GM23248 (cell line): ENCODE measurements at regions not wholly inside any gene's neighbourhood (a gene's known extent, or its start where the extent isn't known, plus 50 kb on each side); places are given as distances from the start of the nearest gene placed in this dataset.
"Not testable (repeated sequence)": the region's sequence is repeated elsewhere in the genome, so short reads cannot be mapped to it uniquely, and the experiment has no call there.

Source experiments
- DNase-seq: peaks from one replicate; pipeline ENCODE4 v3.0.0-alpha.2; 2015
- H2AFZ ChIP-seq: fragments of 200-600 bp; sonication (generic); 2 replicates; pipeline ENCODE4 v1.6.1; 2016; ENCODE audit warnings: antibody characterized with exemption
- H3F3A ChIP-seq: fragments of 200-600 bp; sonication (generic); 2 replicates; pipeline ENCODE4 v1.6.1; 2016; ENCODE audit warnings: mild to moderate bottlenecking, antibody characterized with exemption, mixed run types; ENCODE audit not compliant: insufficient read depth
- H3K27ac ChIP-seq: fragments of 200-600 bp; sonication (generic); 2 replicates; pipeline ENCODE4 v1.5.1; 2016; ENCODE audit warnings: mild to moderate bottlenecking
- H3K27me3 ChIP-seq: fragments of 200-600 bp; sonication (generic); replicated peaks from 2 replicates; pipeline ENCODE4 v1.6.1; 2016; ENCODE audit warnings: mild to moderate bottlenecking; ENCODE audit not compliant: insufficient read depth
- H3K36me3 ChIP-seq: fragments of 200-600 bp; sonication (generic); 2 replicates; pipeline ENCODE4 v1.6.1; 2016; ENCODE audit warnings: low read depth, mild to moderate bottlenecking
- H3K4me1 ChIP-seq: fragments of 200-600 bp; sonication (generic); 2 replicates; pipeline ENCODE4 v1.6.1; 2016; ENCODE audit warnings: mild to moderate bottlenecking; ENCODE audit not compliant: insufficient read depth
- H3K4me2 ChIP-seq: fragments of 200-600 bp; sonication (generic); one replicate; pipeline ENCODE4 v1.6.1; 2016; ENCODE audit warnings: mild to moderate bottlenecking; ENCODE audit not compliant: unreplicated experiment
- H3K4me3 ChIP-seq: fragments of 200-600 bp; sonication (generic); 2 replicates; pipeline ENCODE4 v1.5.1; 2016; ENCODE audit warnings: mild to moderate bottlenecking
- H3K79me2 ChIP-seq: fragments of 200-600 bp; sonication (generic); 2 replicates; pipeline ENCODE4 v1.6.1; 2016; ENCODE audit warnings: mild to moderate bottlenecking; ENCODE audit not compliant: insufficient read depth
- H3K9ac ChIP-seq: fragments of 200-600 bp; sonication (generic); 2 replicates; pipeline ENCODE4 v1.6.1; 2016; ENCODE audit warnings: mild to moderate bottlenecking
- H3K9me2 ChIP-seq: fragments of 200-600 bp; sonication (generic); 2 replicates; pipeline ENCODE4 v1.6.1; 2016; ENCODE audit warnings: mixed run types, mild to moderate bottlenecking, moderate library complexity; ENCODE audit not compliant: insufficient read depth
- H3K9me3 ChIP-seq: fragments of 200-600 bp; sonication (generic); one replicate; pipeline ENCODE4 v1.6.1; 2017; ENCODE audit warnings: low read depth
- H4K20me1 ChIP-seq: fragments of 200-600 bp; sonication (generic); 2 replicates; pipeline ENCODE4 v1.6.0; 2016; ENCODE audit not compliant: insufficient read depth
- EZH2 ChIP-seq: fragments of 200-600 bp; sonication (generic); IDR thresholded peaks from 2 replicates; pipeline ENCODE4 v1.6.1; 2018; ENCODE audit warnings: antibody characterized with exemption, mild to moderate bottlenecking; ENCODE audit not compliant: insufficient read depth, poor library complexity, severe bottlenecking
- EZH2phosphoT487 ChIP-seq: fragments of 200-600 bp; sonication (generic); IDR thresholded peaks from 2 replicates; pipeline ENCODE4 v1.6.1; 2018; ENCODE audit warnings: antibody characterized with exemption, moderate library complexity, mild to moderate bottlenecking, low read depth; ENCODE audit not compliant: insufficient read depth
- WGBS, 2 experiments: methylation state at CpG; one replicate each; pipeline ENCODE4 v1.1.6; 2015 to 2017; ENCODE audit warnings: low lambda C conversion rate in 2 of 2, low coverage in 1 of 2; ENCODE audit errors: missing lambda C conversion rate in 2 of 2; 5-methylcytosine and 5-hydroxymethylcytosine counted together
- in situ Hi-C: fragments of 300-500 bp; cut with MboI; formaldehyde crosslinking; loops from 2 replicates; pipeline ENCODE4 v1.15.0; 2020

DNA sequence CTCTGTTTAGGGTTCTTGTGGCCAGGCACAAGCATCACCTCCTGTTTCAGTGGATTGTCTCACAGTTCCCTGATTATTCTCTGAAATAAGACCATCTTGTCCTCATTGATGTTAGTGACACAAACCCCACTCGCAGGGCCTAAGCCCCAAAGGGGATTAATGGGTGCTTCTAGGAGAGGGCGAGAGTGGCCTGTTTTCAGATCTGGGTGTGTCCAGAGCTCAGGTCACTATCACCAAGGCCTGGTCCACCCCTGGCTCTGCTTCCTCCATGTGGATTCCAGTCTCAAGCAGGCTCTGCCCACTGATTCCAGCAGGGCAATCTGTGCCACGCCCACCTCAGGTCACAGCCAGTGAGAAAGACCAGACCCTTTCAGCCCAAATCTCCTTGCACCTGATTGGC is 361.9 kb downstream of the ADGRD1 start:
- no peaks in the 10 kb centered on the region for H3K36me3 ChIP-seq
- H3K9ac ChIP-seq = no peak overlapping the region
- no peaks in the 10 kb centered on the region for H3K9me3 ChIP-seq
- no peaks in the 10 kb centered on the region for H3K9me2 ChIP-seq
- H3K4me3 ChIP-seq = no peak overlapping the region
- no peak for DNase-seq
- H3K79me2 ChIP-seq = no peaks in the 10 kb centered on the region
- no peaks in the 10 kb centered on the region for H3K27me3 ChIP-seq
- H3K27ac ChIP-seq = no peak overlapping the region
- H2AFZ ChIP-seq = no peak overlapping the region
- in situ Hi-C loops = no loop called here
- H3F3A ChIP-seq = no peaks in the 10 kb centered on the region
- H3K4me1 ChIP-seq = no peaks in the 10 kb centered on the region
- WGBS, 2 experiments = 29 to 31% methylated on average over 3 of the region's 3 CpGs
- no peak overlapping the region for H3K4me2 ChIP-seq
- TF ChIP-seq EZH2 (no peak), EZH2phosphoT487 (no peak)
- no peaks in the 10 kb centered on the region for H4K20me1 ChIP-seq

DNA sequence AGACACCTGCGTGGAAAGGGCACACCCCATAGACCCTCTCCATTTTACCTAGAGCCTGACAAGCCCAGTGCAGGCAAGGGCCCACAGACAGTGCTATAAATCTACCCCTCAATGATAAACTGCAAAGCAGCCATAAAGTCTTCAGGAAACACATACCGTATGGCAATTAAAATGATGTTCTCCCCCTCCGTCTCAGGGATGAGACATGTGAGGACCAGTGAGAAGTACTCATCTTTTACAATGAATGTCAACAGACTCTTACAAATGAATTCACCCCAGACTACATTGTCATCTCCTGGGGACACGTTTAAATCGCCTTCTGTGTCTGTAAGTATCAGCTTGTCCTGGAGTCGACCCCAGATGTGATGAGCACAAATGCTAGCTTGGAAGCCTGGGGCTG is 362.7 kb downstream of the ADGRD1 start:
- Histone ChIP-seq H3F3A (no peaks in the 10 kb centered on the region), H3K9me2 (no peaks in the 10 kb centered on the region), H3K36me3 (no peaks in the 10 kb centered on the region), H3K27me3 (no peaks in the 10 kb centered on the region), H3K4me2 (no peak overlapping the region), H3K9ac (no peak overlapping the region), H3K27ac (no peak overlapping the region), H3K79me2 (no peaks in the 10 kb centered on the region), H4K20me1 (no peaks in the 10 kb centered on the region), H3K4me3 (no peak overlapping the region), H3K9me3 (no peaks in the 10 kb centered on the region), H3K4me1 (no peaks in the 10 kb centered on the region), H2AFZ (no peak overlapping the region)
- TF ChIP-seq EZH2phosphoT487 (no peak), EZH2 (no peak)
- no peak for DNase-seq
- WGBS, 2 experiments = 8 to 14% methylated on average over 6 of the region's 6 CpGs
- in situ Hi-C loops = no loop called here

- no peak overlapping the region for H3K4me2 ChIP-seq
- H3K9me3 ChIP-seq = no peaks in the 10 kb centered on the region
- no peaks in the 10 kb centered on the region for H3K27me3 ChIP-seq
- H3K36me3 ChIP-seq = no peaks in the 10 kb centered on the region
- H3K4me3 ChIP-seq = no peak overlapping the region
- TF ChIP-seq EZH2phosphoT487 (no peak), EZH2 (no peak)
- H3K9ac ChIP-seq = no peak overlapping the region
- DNase-seq = no peak
- H2AFZ ChIP-seq = no peak overlapping the region
- no peaks in the 10 kb centered on the region for H4K20me1 ChIP-seq
- no peak overlapping the region for H3K27ac ChIP-seq
- H3K4me1 ChIP-seq = no peaks in the 10 kb centered on the region
- no peaks in the 10 kb centered on the region for H3K79me2 ChIP-seq
- no peaks in the 10 kb centered on the region for H3F3A ChIP-seq
- no peaks in the 10 kb centered on the region for H3K9me2 ChIP-seq
- in situ Hi-C loops = no loop called here
Observed at GRCh38 chr12:131318045-131318685, 364.5 kb downstream of the ADGRD1 start.

GRCh38 chr12:131321988-131322387 is 368.3 kb downstream of the ADGRD1 start:
- H3K4me3 ChIP-seq = no peak overlapping the region
- no peak overlapping the region for H3K27ac ChIP-seq
- no peak overlapping the region for H3K4me2 ChIP-seq
- no peaks in the 10 kb centered on the region for H4K20me1 ChIP-seq
- no peaks in the 10 kb centered on the region for H3K36me3 ChIP-seq
- no peaks in the 10 kb centered on the region for H3K79me2 ChIP-seq
- H3K9ac ChIP-seq = no peak overlapping the region
- H3K4me1 ChIP-seq = no peaks in the 10 kb centered on the region
- DNase-seq = no peak
- no peaks in the 10 kb centered on the region for H3F3A ChIP-seq
- in situ Hi-C loops = no loop called here
- no peak for TF ChIP-seq EZH2phosphoT487
- TF ChIP-seq EZH2 = no peak
- no peak overlapping the region for H2AFZ ChIP-seq
- no peaks in the 10 kb centered on the region for H3K9me2 ChIP-seq
- no peaks in the 10 kb centered on the region for H3K27me3 ChIP-seq
- H3K9me3 ChIP-seq = no peaks in the 10 kb centered on the region

GRCh38 chr12:131322460-131322859 is 368.8 kb downstream of the ADGRD1 start:
- H3K36me3 ChIP-seq, H3F3A ChIP-seq, H3K4me1 ChIP-seq, H2AFZ ChIP-seq, H3K9me2 ChIP-seq, H3K27ac ChIP-seq, H4K20me1 ChIP-seq, in situ Hi-C loops, H3K4me3 ChIP-seq, H3K4me2 ChIP-seq, DNase-seq, H3K9me3 ChIP-seq, H3K9ac ChIP-seq, H3K27me3 ChIP-seq, H3K79me2 ChIP-seq: not testable (repeated sequence)
- WGBS, 2 experiments = 14 to 17% methylated on average over 3 of the region's 3 CpGs
